Spleen (tissue), 11 donors: ENCODE measurements at regions not wholly inside any gene's neighbourhood (a gene's known extent, or its start where the extent isn't known, plus 50 kb on each side); places are given as distances from the start of the nearest gene placed in this dataset.
"Not testable (repeated sequence)": the region's sequence is repeated elsewhere in the genome, so short reads cannot be mapped to it uniquely, and the experiment has no call there.

Experiments used
- DNase-seq: peaks from one replicate; pipeline ENCODE4 v3.0.0-alpha.2; 2020
- H3K27ac ChIP-seq, 8 donors: fragments of 200-600 bp; sonication (generic) in 7 of 8; 1 replicate in 4 of 8; 2 replicates in 4 of 8; pipeline versions ENCODE4 v1.5.0 to v1.8.0; 2016 to 2021; ENCODE audit warnings: inconsistent platforms in 4 of 8, mild to moderate bottlenecking in 4 of 8, moderate library complexity in 1 of 8
- H3K27me3 ChIP-seq, 7 donors: fragments of 200-600 bp; sonication (generic) in 6 of 7; replicated peaks in 1 of 7; 1 replicate in 4 of 7; 2 replicates in 3 of 7; pipeline versions ENCODE4 v1.5.0 to v1.8.0; 2016 to 2021; ENCODE audit warnings: inconsistent platforms in 3 of 7, mild to moderate bottlenecking in 1 of 7
- H3K36me3 ChIP-seq, 6 donors: fragments of 200-600 bp; sonication (generic) in 5 of 6; 1 replicate in 4 of 6; 2 replicates in 2 of 6; pipeline versions ENCODE4 v1.5.0 to v1.8.0; 2016 to 2021; ENCODE audit warnings: inconsistent platforms in 2 of 6
- H3K4me1 ChIP-seq, 6 donors: fragments of 200-600 bp; sonication (generic) in 5 of 6; 1 replicate in 3 of 6; 2 replicates in 3 of 6; pipeline versions ENCODE4 v1.5.0 to v1.8.0; 2016 to 2021; ENCODE audit warnings: inconsistent platforms in 3 of 6
- H3K4me3 ChIP-seq, 8 donors: fragments of 200-600 bp; sonication (generic) in 7 of 8; 1 replicate in 4 of 8; 2 replicates in 4 of 8; pipeline versions ENCODE4 v1.5.0 to v1.8.0; 2016 to 2021; ENCODE audit warnings: inconsistent platforms in 4 of 8, mild to moderate bottlenecking in 4 of 8, moderate library complexity in 2 of 8
- H3K9me3 ChIP-seq, 8 donors: fragments of 200-600 bp; sonication (generic) in 7 of 8; 1 replicate in 4 of 8; 2 replicates in 4 of 8; pipeline versions ENCODE4 v1.5.0 to v1.8.0; 2016 to 2021; ENCODE audit warnings: inconsistent platforms in 4 of 8
- CTCF ChIP-seq, 11 experiments: fragments of 200-600 bp in 7 of 11; fragments of 450-650 bp in 4 of 11; sonication (generic) in 4 of 11; IDR thresholded peaks in 8 of 11; conservative IDR thresholded peaks in 3 of 11; 1 replicate in 7 of 11; 2 replicates in 4 of 11; pipeline versions ENCODE4 v1.4.0 to v1.8.0; 2016 to 2021; ENCODE audit warnings: antibody characterized with exemption in 11 of 11, inconsistent platforms in 4 of 11, mild to moderate bottlenecking in 1 of 11
- POLR2A ChIP-seq, 3 donors: fragments of 450-650 bp; IDR thresholded peaks; one replicate each; pipeline ENCODE4 v1.5.1; 2017; ENCODE audit warnings: antibody characterized with exemption in 3 of 3, mild to moderate bottlenecking in 1 of 3
- POLR2AphosphoS5 ChIP-seq, 3 donors: sonication (generic); formaldehyde crosslinking; IDR thresholded peaks; one replicate each; pipeline ENCODE4 v1.5.1; 2017; ENCODE audit warnings: antibody characterized with exemption in 3 of 3
- WGBS, 5 donors: extraction: QIAGEN DNeasy Blood & Tissue Kit in 3 of 5; methylation state at CpG; one replicate each; pipeline versions ENCODE4 v1.1.5 to v1.1.7; 2013 to 2018; 5-methylcytosine and 5-hydroxymethylcytosine counted together
- intact Hi-C: fragments of 100-400 bp; cut with DNase I; formaldehyde crosslinking; loops from one replicate; pipeline ENCODE4 v1.15.0; 2023; ENCODE audit warnings: low total_unique reads
- donor health status: healthy with polysubstance abuse.
- donor health status: DM: no; HTN: no; CAD: no; lungs with moderate emphysema.
- donor health status: DM: no; HTN: no; CAD: no.
- donor health status: Bipolar disorder and iron deficiency.
- donor health status: healthy.
- donor health status: DM: no; HTN: no; CAD: no.
- donor health status: DM: yes; HTN: yes; CAD: no.

DNA sequence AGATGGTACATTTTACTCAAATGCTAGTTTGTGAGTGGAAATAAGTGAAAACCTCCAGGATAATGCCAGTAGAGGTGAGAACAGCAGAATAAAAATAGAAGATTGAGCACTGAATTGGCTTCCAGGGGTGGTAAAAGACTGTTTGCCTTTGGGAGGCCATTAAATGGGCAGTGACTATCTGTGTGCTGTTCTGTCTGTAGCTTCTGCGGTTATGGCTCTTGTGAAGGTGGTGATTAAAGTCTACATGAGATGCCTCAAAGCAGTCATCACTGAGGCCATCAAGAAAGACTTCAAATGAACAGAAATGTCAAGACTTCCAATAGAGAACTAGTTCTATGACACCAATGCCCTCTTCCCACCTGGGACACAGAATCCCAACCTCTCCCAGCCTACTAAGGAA, 108.8 kb downstream of the EFHB start:
- Histone ChIP-seq H3K4me3 (no peak overlapping the region), H3K4me1 (no peaks in the 10 kb centered on the region), H3K27ac (no peak overlapping the region), H3K36me3 (no peaks in the 10 kb centered on the region), H3K27me3 (no peaks in the 10 kb centered on the region), H3K9me3 (peaks cover 0 to 32% (median 24%) of the 10 kb centered on the region in 8 donors)
- DNase-seq = no peak
- intact Hi-C loops = no loop called here
- TF ChIP-seq POLR2A (IDR thresholded peaks at IDR 0.05) (no peak), POLR2AphosphoS5 (IDR thresholded peaks at IDR 0.05) (no peak), CTCF (IDR thresholded peaks at IDR 0.05 in 8 of 11, conservative IDR thresholded peaks at IDR 0.05 in 3 of 11) (no peak)
- 0 to 89% (median 86%) methylated on average over 1 of the region's 1 CpG for WGBS, 5 donors

GRCh38 chr3:19822805-19823204, 111.2 kb downstream of the EFHB start:
- Histone ChIP-seq H3K4me3 (no peak overlapping the region), H3K9me3 (peaks cover 0 to 32% (median 24%) of the 10 kb centered on the region in 8 donors), H3K4me1 (no peaks in the 10 kb centered on the region), H3K27ac (no peak overlapping the region), H3K36me3 (no peaks in the 10 kb centered on the region), H3K27me3 (no peaks in the 10 kb centered on the region)
- DNase-seq = peak; percentile 53
- TF ChIP-seq POLR2AphosphoS5 (IDR thresholded peaks at IDR 0.05) (no peak), POLR2A (IDR thresholded peaks at IDR 0.05) (no peak), CTCF (IDR thresholded peaks at IDR 0.05 in 8 of 11, conservative IDR thresholded peaks at IDR 0.05 in 3 of 11) (no peak)
- intact Hi-C loops = no loop called here
- WGBS, 5 donors = 65 to 93% (median 85%) methylated on average over 3 to 4 of the region's 4 CpGs

GRCh38 chr3:19816631-19817030, 117.4 kb downstream of the EFHB start:
- no peaks in the 10 kb centered on the region for H3K27me3 ChIP-seq
- TF ChIP-seq CTCF (IDR thresholded peaks at IDR 0.05 in 8 of 11, conservative IDR thresholded peaks at IDR 0.05 in 3 of 11) (no peak), POLR2A (IDR thresholded peaks at IDR 0.05) (no peak), POLR2AphosphoS5 (IDR thresholded peaks at IDR 0.05) (no peak)
- no peaks in the 10 kb centered on the region for H3K36me3 ChIP-seq
- intact Hi-C loops = no loop called here
- H3K9me3 ChIP-seq = peaks cover 0 to 11% (median 3%) of the 10 kb centered on the region in 8 donors
- H3K4me1 ChIP-seq = no peaks in the 10 kb centered on the region
- DNase-seq = no peak
- H3K4me3 ChIP-seq = no peak overlapping the region
- 29 to 69% (median 47%) methylated on average over 1 of the region's 1 CpG for WGBS, 5 donors
- H3K27ac ChIP-seq = no peak overlapping the region

GRCh38 chr3:19815805-19816204, 118.2 kb downstream of the EFHB start:
- Histone ChIP-seq H3K27me3 (no peaks in the 10 kb centered on the region), H3K4me3 (no peak overlapping the region), H3K4me1 (no peaks in the 10 kb centered on the region), H3K36me3 (no peaks in the 10 kb centered on the region), H3K9me3 (peaks cover 0 to 3% (median 0%) of the 10 kb centered on the region in 8 donors), H3K27ac (no peak overlapping the region)
- TF ChIP-seq POLR2A (IDR thresholded peaks at IDR 0.05) (no peak), CTCF (IDR thresholded peaks at IDR 0.05 in 8 of 11, conservative IDR thresholded peaks at IDR 0.05 in 3 of 11) (no peak), POLR2AphosphoS5 (IDR thresholded peaks at IDR 0.05) (no peak)
- intact Hi-C loops = no loop called here
- no peak for DNase-seq
- WGBS, 5 donors = 44 to 82% (median 73%) methylated on average over 1 of the region's 1 CpG

DNA sequence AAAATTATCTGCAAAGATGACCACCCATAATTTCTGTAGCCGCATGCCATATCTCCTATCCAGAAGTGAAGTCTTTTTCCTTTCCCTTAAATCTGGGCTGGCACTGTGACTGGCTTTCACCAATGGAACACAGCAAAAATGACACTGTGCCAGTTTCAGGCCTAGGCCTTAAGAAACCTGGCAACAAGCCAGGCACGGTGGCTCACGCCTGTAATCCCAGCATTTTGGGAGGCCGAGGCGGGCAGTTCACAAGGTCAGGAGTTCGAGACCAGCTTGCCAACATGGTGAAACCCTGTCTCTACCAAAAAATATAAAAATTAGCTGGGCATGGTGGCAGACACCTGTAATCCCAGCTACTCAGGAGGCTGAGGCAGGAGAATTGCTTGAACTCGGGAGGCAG, 120.3 kb downstream of the EFHB start:
- 84 to 93% (median 90%) methylated on average over 7 of the region's 7 CpGs for WGBS, 5 donors
- H3K36me3 ChIP-seq, H3K27me3 ChIP-seq, DNase-seq, H3K27ac ChIP-seq, H3K4me3 ChIP-seq, H3K4me1 ChIP-seq, H3K9me3 ChIP-seq, intact Hi-C loops: not testable (repeated sequence)
